A673 (cell line): ENCODE measurements at regions not wholly inside any gene's neighbourhood (a gene's known extent, or its start where the extent isn't known, plus 50 kb on each side); places are given as distances from the start of the nearest gene placed in this dataset.

Source experiments
- BruUV-seq: library from RNA; stranded (reverse); fragments of 400-500 nt; replicated peaks from 2 replicates; lab custom pipeline; 2021; lab: Mats Ljungman, UMichigan
- CTCF ChIA-PET: fragments of 300-600 bp; sonication (Branson Sonifier 250); formaldehyde crosslinking; loops from one replicate; lab custom pipeline; 2022; ENCODE audit warnings: antibody characterized with exemption; lab: Charles Lee
- POLR2A ChIA-PET: fragments of 300-600 bp; sonication (Branson Sonifier 250); formaldehyde crosslinking; loops from one replicate; lab custom pipeline; 2022; ENCODE audit warnings: antibody characterized with exemption; ENCODE audit not compliant: low non-redundant PET; lab: Charles Lee
- DNase-seq: peaks from one replicate; pipeline ENCODE4 v3.0.0-alpha.2; 2015; ENCODE audit warnings: low spot score
- H3K27ac ChIP-seq: fragments of 200-600 bp; sonication (generic); 2 replicates; pipeline ENCODE4 v1.5.1; 2016; ENCODE audit warnings: mixed run types, low read depth, mild to moderate bottlenecking, mixed read lengths, antibody characterized with exemption, low read length; ENCODE audit not compliant: poor library complexity, severe bottlenecking
- H3K27me3 ChIP-seq: fragments of 200-600 bp; sonication (generic); replicated peaks from 2 replicates; pipeline ENCODE4 v1.6.1; 2017; ENCODE audit warnings: mixed run types, low read depth, mild to moderate bottlenecking, mixed read lengths, antibody characterized with exemption, low read length; ENCODE audit not compliant: insufficient read depth, poor library complexity
- H3K36me3 ChIP-seq: fragments of 200-600 bp; sonication (generic); 2 replicates; pipeline ENCODE4 v1.6.1; 2016; ENCODE audit warnings: mixed run types, mild to moderate bottlenecking, mixed read lengths, antibody characterized with exemption, low read length; ENCODE audit not compliant: insufficient read depth, poor library complexity, severe bottlenecking
- H3K4me1 ChIP-seq: fragments of 200-600 bp; sonication (generic); 2 replicates; pipeline ENCODE4 v1.6.1; 2017; ENCODE audit warnings: mixed run types, mild to moderate bottlenecking, mixed read lengths, antibody characterized with exemption, low read length; ENCODE audit not compliant: insufficient read depth, poor library complexity, severe bottlenecking
- H3K4me3 ChIP-seq: fragments of 200-600 bp; sonication (generic); 2 replicates; pipeline ENCODE4 v1.5.1; 2016; ENCODE audit warnings: low read depth, mixed run types, mild to moderate bottlenecking, mixed read lengths, low read length; ENCODE audit not compliant: poor library complexity, severe bottlenecking
- H3K9me3 ChIP-seq: fragments of 200-600 bp; sonication (generic); 2 replicates; pipeline ENCODE4 v1.6.1; 2016; ENCODE audit warnings: mixed run types, low read depth, mild to moderate bottlenecking, mixed read lengths, antibody characterized with exemption, low read length; ENCODE audit not compliant: poor library complexity, severe bottlenecking
- CTCF ChIP-seq: fragments of 300-800, 200-600 bp; sonication (generic); conservative IDR thresholded peaks from 2 replicates; pipeline ENCODE4 v1.5.1; 2017; ENCODE audit warnings: low read depth, mild to moderate bottlenecking, antibody characterized with exemption, low read length, moderate library complexity, mixed read lengths
- EZH2 ChIP-seq: fragments of 200-600 bp; sonication (generic); IDR thresholded peaks from 2 replicates; pipeline ENCODE4 v1.6.1; 2017; ENCODE audit warnings: borderline replicate concordance, low read depth, mild to moderate bottlenecking, mixed read lengths, antibody characterized with exemption, low read length; ENCODE audit not compliant: poor library complexity, severe bottlenecking
- intact Hi-C: fragments of 100-400 bp; cut with micrococcal nuclease; formaldehyde crosslinking; loops from one replicate; pipeline ENCODE4 v1.10.0; 2022; ENCODE audit not compliant: unreplicated experiment

DNA sequence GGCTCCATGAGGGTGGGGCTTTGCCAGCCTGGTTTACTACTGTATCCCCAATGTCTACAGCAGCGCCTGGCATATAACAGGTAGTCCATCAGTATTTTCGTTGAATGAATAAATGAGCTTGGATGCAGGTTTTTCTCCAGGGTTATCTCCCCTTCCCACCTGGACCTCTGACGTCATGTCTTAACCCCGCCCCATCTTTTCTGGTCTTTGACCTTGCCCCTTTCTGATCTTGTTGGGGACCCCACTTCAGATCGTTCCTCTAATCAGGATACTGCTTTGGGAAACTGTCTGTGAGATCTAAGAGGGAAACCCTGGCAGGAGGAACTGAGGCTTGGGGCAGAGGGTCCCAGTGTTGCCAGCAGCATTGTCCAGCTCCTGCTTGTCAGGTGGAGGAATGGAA, 68.8 kb upstream of the GCSH start:
- TF ChIP-seq CTCF (no peak), EZH2 (no peak)
- intact Hi-C loops = no loop called here
- Histone ChIP-seq H3K9me3 (no peaks in the 10 kb centered on the region), H3K36me3 (no peaks in the 10 kb centered on the region), H3K27me3 (no peaks in the 10 kb centered on the region), H3K27ac (no peak overlapping the region), H3K4me1 (no peaks in the 10 kb centered on the region), H3K4me3 (no peak overlapping the region)
- no TSS peak for BruUV-seq
- ChIA-PET CTCF (interaction anchor here (0.6 kb wide), 1 partner anchor 1563 kb away, joined by 4 read pairs; no protein-coding TSS in a partner anchor), POLR2A (no interaction called here)
- DNase-seq = no peak

- CTCF ChIA-PET = no interaction called here
- intact Hi-C loops = no loop called here
- POLR2A ChIA-PET = no interaction called here
- no peak for DNase-seq
- no peaks in the 10 kb centered on the region for H3K36me3 ChIP-seq
- no peak for TF ChIP-seq EZH2
- TF ChIP-seq CTCF = no peak
- H3K27me3 ChIP-seq = no peaks in the 10 kb centered on the region
- no peak overlapping the region for H3K4me3 ChIP-seq
- BruUV-seq = no TSS peak
- H3K4me1 ChIP-seq = no peaks in the 10 kb centered on the region
- no peak overlapping the region for H3K27ac ChIP-seq
- H3K9me3 ChIP-seq = no peaks in the 10 kb centered on the region
These were observed 68.3 kb upstream of the GCSH start for GRCh38 chr16:81164481-81164880.

GRCh38 chr16:81163671-81164070, 67.5 kb upstream of the GCSH start:
- no TSS peak for BruUV-seq
- intact Hi-C loops = no loop called here
- CTCF ChIA-PET = no interaction called here
- Histone ChIP-seq H3K36me3 (no peaks in the 10 kb centered on the region), H3K27me3 (no peaks in the 10 kb centered on the region), H3K4me1 (no peaks in the 10 kb centered on the region), H3K4me3 (no peak overlapping the region), H3K27ac (no peak overlapping the region), H3K9me3 (no peaks in the 10 kb centered on the region)
- POLR2A ChIA-PET = interaction anchor here (0.7 kb wide), 1 partner anchor 9 kb away, joined by 3 read pairs; no protein-coding TSS in a partner anchor
- no peak for DNase-seq
- TF ChIP-seq EZH2 (no peak), CTCF (no peak)
